Chondrocyte (in vitro differentiated cells): ENCODE measurements at regions not wholly inside any gene's neighbourhood (a gene's known extent, or its start where the extent isn't known, plus 50 kb on each side); places are given as distances from the start of the nearest gene placed in this dataset.

Experiments used
- DNase-seq: peaks from one replicate; pipeline ENCODE4 v3.0.0; 2021; ENCODE audit warnings: mixed read lengths, low spot score
- H3K27ac Mint-ChIP-seq: one replicate; pipeline ENCODE4 v1.8.0; 2021; ENCODE audit warnings: mild to moderate bottlenecking, moderate library complexity, mixed read lengths; ENCODE audit not compliant: unreplicated experiment
- H3K27me3 Mint-ChIP-seq: 2 replicates; pipeline ENCODE4 v1.8.0; 2021; ENCODE audit warnings: low read depth, mixed read lengths
- H3K36me3 Mint-ChIP-seq: 2 replicates; pipeline ENCODE4 v1.8.0; 2021; ENCODE audit warnings: low read depth, mixed read lengths
- H3K4me1 Mint-ChIP-seq: 2 replicates; pipeline ENCODE4 v1.8.0; 2021; ENCODE audit warnings: low read depth, mild to moderate bottlenecking, mixed read lengths
- H3K4me3 Mint-ChIP-seq: one replicate; pipeline ENCODE4 v1.8.0; 2021; ENCODE audit warnings: mild to moderate bottlenecking, moderate library complexity, mixed read lengths; ENCODE audit not compliant: unreplicated experiment
- H3K9me3 Mint-ChIP-seq: 2 replicates; pipeline ENCODE4 v1.8.0; 2021; ENCODE audit warnings: low read depth, mixed read lengths
- CTCF ChIP-seq: fragments of 200-600 bp; sonication (generic); IDR thresholded peaks from 2 replicates; pipeline ENCODE4 v1.5.0; 2021; ENCODE audit warnings: antibody characterized with exemption, mild to moderate bottlenecking, moderate library complexity

GRCh38 chr14:76312821-76313220 is 63.1 kb upstream of the ESRRB start:
- H3K4me3 Mint-ChIP-seq = no peak overlapping the region
- no peak for TF ChIP-seq CTCF
- H3K36me3 Mint-ChIP-seq = no peaks in the 10 kb centered on the region
- H3K27ac Mint-ChIP-seq = no peak overlapping the region
- peaks cover 29% of the 10 kb centered on the region for H3K27me3 Mint-ChIP-seq
- H3K9me3 Mint-ChIP-seq = no peaks in the 10 kb centered on the region
- H3K4me1 Mint-ChIP-seq = peaks cover 11% of the 10 kb centered on the region
- DNase-seq = no peak

- H3K4me1 Mint-ChIP-seq = peaks cover 11% of the 10 kb centered on the region
- no peak overlapping the region for H3K4me3 Mint-ChIP-seq
- H3K27ac Mint-ChIP-seq = no peak overlapping the region
- H3K9me3 Mint-ChIP-seq = no peaks in the 10 kb centered on the region
- DNase-seq = no peak
- H3K27me3 Mint-ChIP-seq = peaks cover 29% of the 10 kb centered on the region
- no peak for TF ChIP-seq CTCF
- H3K36me3 Mint-ChIP-seq = no peaks in the 10 kb centered on the region
These were observed 62.6 kb upstream of the ESRRB start for GRCh38 chr14:76313303-76313702.

GRCh38 chr14:76313852-76314251 is 62.1 kb upstream of the ESRRB start:
- no peak overlapping the region for H3K27ac Mint-ChIP-seq
- peaks cover 11% of the 10 kb centered on the region for H3K4me1 Mint-ChIP-seq
- peaks cover 28% of the 10 kb centered on the region for H3K27me3 Mint-ChIP-seq
- no peak for DNase-seq
- H3K4me3 Mint-ChIP-seq = no peak overlapping the region
- TF ChIP-seq CTCF = no peak
- H3K36me3 Mint-ChIP-seq = no peaks in the 10 kb centered on the region
- H3K9me3 Mint-ChIP-seq = no peaks in the 10 kb centered on the region

GRCh38 chr14:76314521-76315034 is 61.4 kb upstream of the ESRRB start:
- no peaks in the 10 kb centered on the region for H3K36me3 Mint-ChIP-seq
- no peak overlapping the region for H3K27ac Mint-ChIP-seq
- no peak overlapping the region for H3K4me3 Mint-ChIP-seq
- DNase-seq = no peak
- no peaks in the 10 kb centered on the region for H3K9me3 Mint-ChIP-seq
- peaks cover 11% of the 10 kb centered on the region for H3K4me1 Mint-ChIP-seq
- H3K27me3 Mint-ChIP-seq = peaks cover 28% of the 10 kb centered on the region
- TF ChIP-seq CTCF = no peak

GRCh38 chr14:76320486-76320885 is 55.5 kb upstream of the ESRRB start:
- H3K27me3 Mint-ChIP-seq = peaks cover 14% of the 10 kb centered on the region

More at GRCh38 chr14:76320486-76320885, 55.5 kb upstream of the ESRRB start:
- Mint-ChIP-seq H3K27ac (no peak overlapping the region), H3K4me1 (no peaks in the 10 kb centered on the region), H3K9me3 (no peaks in the 10 kb centered on the region), H3K36me3 (no peaks in the 10 kb centered on the region), H3K4me3 (no peak overlapping the region)
- no peak for DNase-seq
- TF ChIP-seq CTCF = no peak
